Keratinocyte (primary cell): ENCODE measurements at regions not wholly inside any gene's neighbourhood (a gene's known extent, or its start where the extent isn't known, plus 50 kb on each side); places are given as distances from the start of the nearest gene placed in this dataset.

ENCODE experiments used
- DNase-seq: peaks from one replicate; pipeline ENCODE4 v3.0.0-alpha.2; 2011; ENCODE audit warnings: low read depth, missing footprints, low spot score
- FAIRE-seq: peaks from 2 replicates; lab custom pipeline; 2011; peaks lifted over from hg19 to GRCh38; lab: Jason Lieb, UNC
- H2AFZ ChIP-seq: 2 replicates; pipeline ENCODE4 v1.6.0; 2012; ENCODE audit warnings: low read length, control low read depth, inconsistent platforms; ENCODE audit not compliant: control insufficient read depth
- H3K27ac ChIP-seq: 2 replicates; pipeline ENCODE4 v1.5.1; 2011; ENCODE audit warnings: low read length; ENCODE audit not compliant: control insufficient read depth, insufficient read depth
- H3K27me3 ChIP-seq: 3 replicates; pipeline ENCODE4 v1.6.0; 2011; ENCODE audit warnings: low read length; ENCODE audit not compliant: control insufficient read depth, insufficient read depth; ENCODE audit errors: extremely low read depth
- H3K36me3 ChIP-seq, 2 experiments: 2 replicates in 1 of 2; 3 replicates in 1 of 2; pipeline ENCODE4 v1.5.1; 2011; ENCODE audit warnings: low read length in 2 of 2, mild to moderate bottlenecking in 1 of 2; ENCODE audit not compliant: control insufficient read depth in 2 of 2, insufficient read depth in 2 of 2; ENCODE audit errors: extremely low read depth in 1 of 2
- H3K4me1 ChIP-seq: 3 replicates; pipeline ENCODE4 v1.5.1; 2011; ENCODE audit warnings: low read length; ENCODE audit not compliant: control insufficient read depth, insufficient read depth; ENCODE audit errors: extremely low read depth
- H3K4me2 ChIP-seq: 3 replicates; pipeline ENCODE4 v1.6.0; 2011; ENCODE audit warnings: low read depth, low read length; ENCODE audit not compliant: control insufficient read depth, insufficient read depth; ENCODE audit errors: extremely low read depth
- H3K4me3 ChIP-seq, 3 experiments: fragments of 200-600 bp in 1 of 3; sonication (generic) in 1 of 3; 2 replicates in 2 of 3; 3 replicates in 1 of 3; pipeline ENCODE4 v1.5.1; 2011 to 2016; ENCODE audit warnings: low read length in 3 of 3, mild to moderate bottlenecking in 3 of 3, control low read depth in 2 of 3, inconsistent platforms in 1 of 3, low read depth in 1 of 3, mixed read lengths in 1 of 3, mixed run types in 1 of 3, moderate library complexity in 1 of 3; ENCODE audit not compliant: control insufficient read depth in 2 of 3, insufficient read depth in 2 of 3; ENCODE audit errors: extremely low read depth in 1 of 3
- H3K79me2 ChIP-seq: 2 replicates; pipeline ENCODE4 v1.6.0; 2012; ENCODE audit warnings: low read length; ENCODE audit not compliant: control insufficient read depth, insufficient read depth
- H3K9ac ChIP-seq: 3 replicates; pipeline ENCODE4 v1.6.0; 2011; ENCODE audit warnings: low read length; ENCODE audit not compliant: control insufficient read depth, insufficient read depth; ENCODE audit errors: extremely low read depth
- H3K9me1 ChIP-seq: 3 replicates; pipeline ENCODE4 v1.6.0; 2011; ENCODE audit warnings: low read length; ENCODE audit not compliant: control insufficient read depth, insufficient read depth; ENCODE audit errors: extremely low read depth
- H3K9me3 ChIP-seq: 2 replicates; pipeline ENCODE4 v1.5.1; 2012; ENCODE audit warnings: low read depth, low read length; ENCODE audit not compliant: control insufficient read depth
- H4K20me1 ChIP-seq: 3 replicates; pipeline ENCODE4 v1.6.0; 2011; ENCODE audit warnings: low read length; ENCODE audit not compliant: control insufficient read depth, insufficient read depth; ENCODE audit errors: extremely low read depth
- EZH2 ChIP-seq: IDR thresholded peaks from one replicate; pipeline ENCODE4 v1.6.1; 2012; ENCODE audit warnings: inconsistent platforms, mild to moderate bottlenecking, low read length, moderate library complexity
- dilution Hi-C: fragments of 300-500 bp; cut with MboI; formaldehyde crosslinking; loops from one replicate; pipeline ENCODE4 v1.7.0; 2020; ENCODE audit warnings: low sequenced_read_pairs; ENCODE audit not compliant: extremely low pct_ligation_motif_present
- TF ChIP-seq, protein P1 (sequence below), 3 experiments: IDR thresholded peaks in 1 of 3; conservative IDR thresholded peaks in 1 of 3; optimal IDR thresholded peaks in 1 of 3; 2 replicates in 2 of 3; 3 replicates in 1 of 3; pipeline versions ENCODE3 to v1.5.1; 2011; ENCODE audit warnings: low read length in 3 of 3, mild to moderate bottlenecking in 3 of 3, moderate library complexity in 2 of 3, control low read depth in 1 of 3, inconsistent platforms in 1 of 3; ENCODE audit not compliant: insufficient read depth in 2 of 3; ENCODE audit errors: extremely low read depth in 1 of 3

- Histone ChIP-seq H4K20me1 (no peaks in the 10 kb centered on the region), H3K4me2 (no peak overlapping the region), H3K36me3 (no peaks in the 10 kb centered on the region), H3K27me3 (no peaks in the 10 kb centered on the region), H3K4me1 (peaks cover 34% of the 10 kb centered on the region), H3K9me3 (no peaks in the 10 kb centered on the region), H3K9ac (no peak overlapping the region), H3K79me2 (no peaks in the 10 kb centered on the region), H3K4me3 (no peak overlapping the region), H3K9me1 (no peaks in the 10 kb centered on the region), H2AFZ (no peak overlapping the region), H3K27ac (no peak overlapping the region)
- FAIRE-seq (no peak), DNase-seq (no peak)
- dilution Hi-C loops = no loop called here
- TF ChIP-seq EZH2 = no peak
- TF ChIP-seq, protein P1, sequence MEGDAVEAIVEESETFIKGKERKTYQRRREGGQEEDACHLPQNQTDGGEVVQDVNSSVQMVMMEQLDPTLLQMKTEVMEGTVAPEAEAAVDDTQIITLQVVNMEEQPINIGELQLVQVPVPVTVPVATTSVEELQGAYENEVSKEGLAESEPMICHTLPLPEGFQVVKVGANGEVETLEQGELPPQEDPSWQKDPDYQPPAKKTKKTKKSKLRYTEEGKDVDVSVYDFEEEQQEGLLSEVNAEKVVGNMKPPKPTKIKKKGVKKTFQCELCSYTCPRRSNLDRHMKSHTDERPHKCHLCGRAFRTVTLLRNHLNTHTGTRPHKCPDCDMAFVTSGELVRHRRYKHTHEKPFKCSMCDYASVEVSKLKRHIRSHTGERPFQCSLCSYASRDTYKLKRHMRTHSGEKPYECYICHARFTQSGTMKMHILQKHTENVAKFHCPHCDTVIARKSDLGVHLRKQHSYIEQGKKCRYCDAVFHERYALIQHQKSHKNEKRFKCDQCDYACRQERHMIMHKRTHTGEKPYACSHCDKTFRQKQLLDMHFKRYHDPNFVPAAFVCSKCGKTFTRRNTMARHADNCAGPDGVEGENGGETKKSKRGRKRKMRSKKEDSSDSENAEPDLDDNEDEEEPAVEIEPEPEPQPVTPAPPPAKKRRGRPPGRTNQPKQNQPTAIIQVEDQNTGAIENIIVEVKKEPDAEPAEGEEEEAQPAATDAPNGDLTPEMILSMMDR (optimal IDR thresholded peaks at IDR 0.05 in 1 of 3, IDR thresholded peaks at IDR 0.05 in 1 of 3, conservative IDR thresholded peaks at IDR 0.05 in 1 of 3; ENCODE audit: extremely low read depth in 1 of 3, insufficient read depth in 2 of 3, low read length in 3 of 3) = no peak
These were observed 58.3 kb upstream of the CARMIL1 start for GRCh38 chr6:25220857-25221256.

DNA sequence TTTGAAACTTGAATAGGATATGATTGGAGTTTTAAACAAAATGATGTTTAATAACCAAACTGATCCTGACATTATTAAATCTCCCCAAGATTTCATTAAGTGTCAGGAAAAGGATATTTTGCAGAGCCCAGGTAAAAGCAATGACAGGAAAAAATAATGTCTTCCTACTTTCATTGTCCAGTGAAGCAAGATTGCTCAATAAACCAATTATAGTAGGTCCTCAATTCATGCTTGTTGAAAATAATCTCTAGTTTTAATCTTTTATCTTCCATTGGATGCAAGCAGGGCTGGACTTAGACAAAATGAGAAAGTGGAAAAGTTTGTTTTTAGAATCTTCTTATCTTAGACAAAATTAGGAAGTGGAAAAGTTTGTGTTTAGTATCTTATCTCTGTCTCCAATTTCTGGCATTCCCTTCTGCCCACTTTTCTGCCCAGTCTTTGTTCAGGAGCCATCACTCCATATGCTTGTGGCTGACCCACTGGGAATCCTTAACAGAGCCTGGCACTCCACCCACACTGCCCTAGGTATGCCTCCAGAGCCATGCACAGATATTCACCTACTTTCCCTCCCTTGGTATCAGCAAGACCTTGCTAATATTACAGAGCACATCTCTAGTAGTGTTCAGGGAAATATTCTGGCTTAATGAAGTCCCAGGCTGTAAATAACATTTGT is 57.0 kb upstream of the CARMIL1 start:
- Histone ChIP-seq H3K9me1 (no peaks in the 10 kb centered on the region), H3K36me3 (no peaks in the 10 kb centered on the region), H3K9me3 (no peaks in the 10 kb centered on the region), H3K9ac (no peak overlapping the region), H3K27ac (no peak overlapping the region), H3K27me3 (no peaks in the 10 kb centered on the region), H3K4me3 (no peak overlapping the region), H4K20me1 (no peaks in the 10 kb centered on the region), H2AFZ (no peak overlapping the region), H3K4me1 (peaks cover 34% of the 10 kb centered on the region), H3K4me2 (no peak overlapping the region), H3K79me2 (no peaks in the 10 kb centered on the region)
- TF ChIP-seq EZH2 = no peak
- TF ChIP-seq, protein P1 (optimal IDR thresholded peaks at IDR 0.05 in 1 of 3, IDR thresholded peaks at IDR 0.05 in 1 of 3, conservative IDR thresholded peaks at IDR 0.05 in 1 of 3; ENCODE audit: extremely low read depth in 1 of 3, insufficient read depth in 2 of 3, low read length in 3 of 3) = no peak
- dilution Hi-C loops = no loop called here
- no peak for DNase-seq
- FAIRE-seq = no peak
